ENCODE measurements at regions not wholly inside any gene's neighbourhood (a gene's known extent, or its start where the extent isn't known, plus 50 kb on each side); places are given as distances from the start of the nearest gene placed in this dataset.

- Histone ChIP-seq H3T11ph (ENCODE audit: low read length) (no peak overlapping the region), H4K8ac (replicated peaks; ENCODE audit: insufficient read length, low read depth, low read length) (no peak overlapping the region), H3K9me3 (ENCODE audit: control insufficient read depth, low read depth, low read length) (no peaks in the 10 kb centered on the region), H3K4me1 (ENCODE audit: insufficient read depth, low read length) (peaks cover under 1% of the 10 kb centered on the region; the same call in 1 of the 2 replicates), H3K79me2 (ENCODE audit: insufficient read depth, low read length) (no peaks in the 10 kb centered on the region), H3K27ac (ENCODE audit: insufficient read length, low read depth, low read length) (no peak overlapping the region), H2BK5ac (ENCODE audit: insufficient read length, low read length) (no peak overlapping the region), H2BK120ac (ENCODE audit: low read depth, low read length, poor library complexity, severe bottlenecking) (no peak overlapping the region), H3K23ac (ENCODE audit: insufficient read length, low read depth, low read length) (no peak overlapping the region), H3K27me3 (ENCODE audit: insufficient read depth, low read length) (no peaks in the 10 kb centered on the region), H3K23me2 (ENCODE audit: insufficient read length, low read depth, low read length, poor library complexity, severe bottlenecking) (no peaks in the 10 kb centered on the region), H2AK5ac (ENCODE audit: insufficient read length, low read length) (no peak overlapping the region), H2BK20ac (ENCODE audit: low read depth, low read length, poor library complexity, severe bottlenecking) (no peak overlapping the region), H3K9ac (ENCODE audit: extremely low read depth, insufficient read length, low read length) (no peak overlapping the region), H3K79me1 (ENCODE audit: insufficient read depth, low read depth, low read length, poor library complexity, severe bottlenecking) (no peaks in the 10 kb centered on the region), H2BK15ac (ENCODE audit: low read depth, low read length) (no peak overlapping the region), H2AFZ (ENCODE audit: low read length) (no peak overlapping the region), H3K18ac (ENCODE audit: insufficient read length, low read depth, low read length) (no peak overlapping the region), H2BK12ac (ENCODE audit: insufficient read length, low read depth, low read length) (no peak overlapping the region), H3K4ac (ENCODE audit: low read depth, low read length) (no peak overlapping the region), H4K5ac (ENCODE audit: insufficient read length, low read depth, low read length) (no peak overlapping the region), H4K91ac (ENCODE audit: insufficient read length, low read depth, low read length) (no peak overlapping the region), H4K20me1 (ENCODE audit: control insufficient read depth, insufficient read depth, insufficient read length) (no peaks in the 10 kb centered on the region), H3K56ac (ENCODE audit: insufficient read length, low read depth, low read length) (no peak overlapping the region), H3K14ac (ENCODE audit: insufficient read depth, low read length) (no peak overlapping the region), H3K4me2 (ENCODE audit: insufficient read depth, insufficient read length, low read length) (no peak overlapping the region)
- no peaks in the 10 kb centered on the region; a peak in 1 of 5 replicates for H3K9me3 Mint-ChIP-seq
- no peak for DNase-seq
- H3K36me3 Mint-ChIP-seq (ENCODE audit: insufficient read depth in 1 of 3, low read depth in 3 of 3): no peaks in the 10 kb centered on the region
- H3K4me1 Mint-ChIP-seq: peaks cover 26 to 27% of the 10 kb centered on the region in 2 experiments
- peaks cover 3% of the 10 kb centered on the region for H3K27me3 Mint-ChIP-seq (ENCODE audit: low read depth)
- no peak for TF ChIP-seq CTCF (conservative IDR thresholded peaks at IDR 0.05)
- no peak overlapping the region for H3K4me3 Mint-ChIP-seq
- no CpG with 5 or more reads among the region's 3 CpGs for WGBS (ENCODE audit: extremely low coverage, insufficient read length, low lambda C conversion rate)
- H3K27ac Mint-ChIP-seq: no peak overlapping the region; a peak in 1 of 7 replicates
These were observed 151.9 kb upstream of the CTTNBP2NL start for GRCh38 chr1:112244131-112244530.

Measured in H9 (cell line).